Panc1 (cell line): ENCODE measurements at regions not wholly inside any gene's neighbourhood (a gene's known extent, or its start where the extent isn't known, plus 50 kb on each side); places are given as distances from the start of the nearest gene placed in this dataset.

Source experiments
- POLR2AphosphoS5 ChIP-seq: IDR thresholded peaks from 2 replicates; pipeline ENCODE4 v1.6.1; 2012; ENCODE audit warnings: mild to moderate bottlenecking, low read depth, low read length, moderate library complexity
- TF ChIP-seq, protein P1 (sequence below): fragments of 450-650 bp; IDR thresholded peaks from 2 replicates; pipeline ENCODE4 v1.5.1; 2017; ENCODE audit warnings: mild to moderate bottlenecking
- TF ChIP-seq, protein P2 (sequence below), 2 experiments: IDR thresholded peaks; 2 replicates each; pipeline ENCODE4 v1.6.1; 2011 to 2012; ENCODE audit warnings: low read depth in 2 of 2, control low read depth in 1 of 2, low read length in 1 of 2, mild to moderate bottlenecking in 1 of 2, moderate library complexity in 1 of 2; ENCODE audit not compliant: insufficient read depth in 1 of 2

DNA sequence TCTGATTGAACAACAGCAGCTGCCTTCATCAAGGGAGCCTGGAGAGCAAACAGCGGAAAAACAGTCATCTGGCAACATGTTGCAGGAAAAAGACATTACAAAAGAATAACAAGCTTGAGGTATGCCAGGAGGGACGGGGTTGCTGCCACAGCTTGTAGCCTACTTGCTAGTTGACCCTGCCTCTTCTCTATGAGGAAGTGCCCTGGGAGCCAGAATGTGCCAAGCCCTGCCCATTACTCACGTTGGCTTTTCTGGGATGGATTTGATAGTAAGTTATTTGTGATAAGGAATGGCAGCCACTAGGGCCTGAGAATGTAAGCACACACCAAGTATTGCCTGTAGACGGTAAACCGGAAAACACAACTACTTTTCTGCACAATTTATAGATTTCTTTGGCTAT, 113.5 kb upstream of the KIRREL3 start:
- TF ChIP-seq, protein P1, sequence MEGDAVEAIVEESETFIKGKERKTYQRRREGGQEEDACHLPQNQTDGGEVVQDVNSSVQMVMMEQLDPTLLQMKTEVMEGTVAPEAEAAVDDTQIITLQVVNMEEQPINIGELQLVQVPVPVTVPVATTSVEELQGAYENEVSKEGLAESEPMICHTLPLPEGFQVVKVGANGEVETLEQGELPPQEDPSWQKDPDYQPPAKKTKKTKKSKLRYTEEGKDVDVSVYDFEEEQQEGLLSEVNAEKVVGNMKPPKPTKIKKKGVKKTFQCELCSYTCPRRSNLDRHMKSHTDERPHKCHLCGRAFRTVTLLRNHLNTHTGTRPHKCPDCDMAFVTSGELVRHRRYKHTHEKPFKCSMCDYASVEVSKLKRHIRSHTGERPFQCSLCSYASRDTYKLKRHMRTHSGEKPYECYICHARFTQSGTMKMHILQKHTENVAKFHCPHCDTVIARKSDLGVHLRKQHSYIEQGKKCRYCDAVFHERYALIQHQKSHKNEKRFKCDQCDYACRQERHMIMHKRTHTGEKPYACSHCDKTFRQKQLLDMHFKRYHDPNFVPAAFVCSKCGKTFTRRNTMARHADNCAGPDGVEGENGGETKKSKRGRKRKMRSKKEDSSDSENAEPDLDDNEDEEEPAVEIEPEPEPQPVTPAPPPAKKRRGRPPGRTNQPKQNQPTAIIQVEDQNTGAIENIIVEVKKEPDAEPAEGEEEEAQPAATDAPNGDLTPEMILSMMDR: no peak
- TF ChIP-seq, protein P2, sequence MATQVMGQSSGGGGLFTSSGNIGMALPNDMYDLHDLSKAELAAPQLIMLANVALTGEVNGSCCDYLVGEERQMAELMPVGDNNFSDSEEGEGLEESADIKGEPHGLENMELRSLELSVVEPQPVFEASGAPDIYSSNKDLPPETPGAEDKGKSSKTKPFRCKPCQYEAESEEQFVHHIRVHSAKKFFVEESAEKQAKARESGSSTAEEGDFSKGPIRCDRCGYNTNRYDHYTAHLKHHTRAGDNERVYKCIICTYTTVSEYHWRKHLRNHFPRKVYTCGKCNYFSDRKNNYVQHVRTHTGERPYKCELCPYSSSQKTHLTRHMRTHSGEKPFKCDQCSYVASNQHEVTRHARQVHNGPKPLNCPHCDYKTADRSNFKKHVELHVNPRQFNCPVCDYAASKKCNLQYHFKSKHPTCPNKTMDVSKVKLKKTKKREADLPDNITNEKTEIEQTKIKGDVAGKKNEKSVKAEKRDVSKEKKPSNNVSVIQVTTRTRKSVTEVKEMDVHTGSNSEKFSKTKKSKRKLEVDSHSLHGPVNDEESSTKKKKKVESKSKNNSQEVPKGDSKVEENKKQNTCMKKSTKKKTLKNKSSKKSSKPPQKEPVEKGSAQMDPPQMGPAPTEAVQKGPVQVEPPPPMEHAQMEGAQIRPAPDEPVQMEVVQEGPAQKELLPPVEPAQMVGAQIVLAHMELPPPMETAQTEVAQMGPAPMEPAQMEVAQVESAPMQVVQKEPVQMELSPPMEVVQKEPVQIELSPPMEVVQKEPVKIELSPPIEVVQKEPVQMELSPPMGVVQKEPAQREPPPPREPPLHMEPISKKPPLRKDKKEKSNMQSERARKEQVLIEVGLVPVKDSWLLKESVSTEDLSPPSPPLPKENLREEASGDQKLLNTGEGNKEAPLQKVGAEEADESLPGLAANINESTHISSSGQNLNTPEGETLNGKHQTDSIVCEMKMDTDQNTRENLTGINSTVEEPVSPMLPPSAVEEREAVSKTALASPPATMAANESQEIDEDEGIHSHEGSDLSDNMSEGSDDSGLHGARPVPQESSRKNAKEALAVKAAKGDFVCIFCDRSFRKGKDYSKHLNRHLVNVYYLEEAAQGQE (IDR thresholded peaks at IDR 0.05; ENCODE audit: insufficient read depth in 1 of 2, low read depth in 2 of 2, low read length in 1 of 2): no peak
- TF ChIP-seq POLR2AphosphoS5: no peak
